Kidney capillary endothelial cell (primary cell): ENCODE measurements at regions not wholly inside any gene's neighbourhood (a gene's known extent, or its start where the extent isn't known, plus 50 kb on each side); places are given as distances from the start of the nearest gene placed in this dataset.

Experiments used
- DNase-seq: peaks from one replicate; pipeline ENCODE4 v3.0.0-alpha.2; 2018; ENCODE audit warnings: low spot score

DNA sequence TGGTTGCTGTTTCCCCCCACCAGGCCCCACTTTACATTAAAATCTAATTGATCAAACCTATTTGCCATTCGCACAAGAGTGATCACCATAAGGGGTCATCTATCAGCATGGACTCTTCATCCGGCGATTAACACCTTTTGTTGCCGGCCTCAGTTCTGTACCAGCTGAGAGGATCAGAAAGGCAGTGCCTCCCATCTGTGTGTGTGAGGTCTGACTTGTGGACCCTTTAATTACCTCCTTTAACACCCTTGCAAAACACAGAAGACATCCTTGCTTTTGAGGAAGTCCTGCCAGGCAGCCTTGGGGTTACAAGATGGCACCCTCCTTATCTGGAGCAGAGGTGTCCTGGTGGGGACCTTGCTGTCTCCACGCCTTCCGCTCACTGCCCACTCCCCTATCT is 77.2 kb upstream of the IRX3 start:
- DNase-seq: no peak

DNA sequence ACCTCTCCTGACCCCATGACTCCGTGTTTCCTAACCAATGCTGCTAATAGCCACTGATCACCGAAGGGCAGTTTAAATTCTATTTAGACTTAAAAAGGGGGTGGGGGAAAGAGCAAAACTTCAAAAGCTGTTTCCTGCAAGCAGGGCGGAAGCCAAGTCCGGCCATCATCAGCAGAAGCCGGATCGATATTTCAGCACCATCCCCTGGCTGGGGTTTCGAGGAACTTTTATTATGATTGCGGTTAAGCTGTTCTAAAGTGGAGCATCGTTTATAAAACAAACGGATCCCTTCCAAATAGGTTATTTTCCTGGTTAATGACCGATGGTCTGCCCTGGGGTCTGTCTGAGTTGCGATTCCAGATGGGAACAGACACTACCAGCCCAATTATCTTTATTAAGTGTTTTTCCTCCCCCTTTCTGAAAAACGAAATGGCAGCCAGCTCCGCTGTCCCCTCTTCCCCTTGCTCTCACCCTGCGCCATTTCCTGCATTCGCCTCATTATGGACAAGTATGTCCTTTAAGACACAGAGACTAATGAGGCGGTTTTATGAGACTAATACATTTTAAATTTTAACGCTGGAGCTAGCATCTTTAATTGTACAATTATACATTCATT is 76.1 kb upstream of the IRX3 start:
- DNase-seq: no peak

DNA sequence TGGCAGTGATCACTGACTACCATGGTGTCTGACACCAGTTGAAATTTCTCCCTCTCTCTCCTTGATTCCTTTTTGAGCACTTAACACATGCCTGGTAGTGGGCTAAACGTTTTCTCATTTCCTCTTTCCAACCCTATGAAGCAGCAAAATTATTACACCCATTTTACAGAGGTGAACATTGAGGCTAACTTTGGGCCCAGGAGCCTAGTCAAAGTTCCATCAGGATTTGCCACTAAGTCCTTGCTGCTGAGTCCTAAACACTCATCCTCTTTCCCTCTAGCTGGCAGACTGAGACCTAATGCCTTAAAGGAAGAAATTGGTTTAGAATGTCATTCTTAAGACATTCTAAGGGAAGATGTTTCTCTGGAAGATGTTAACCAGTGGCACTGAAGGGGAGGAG is 74.7 kb upstream of the IRX3 start:
- DNase-seq: no peak

DNA sequence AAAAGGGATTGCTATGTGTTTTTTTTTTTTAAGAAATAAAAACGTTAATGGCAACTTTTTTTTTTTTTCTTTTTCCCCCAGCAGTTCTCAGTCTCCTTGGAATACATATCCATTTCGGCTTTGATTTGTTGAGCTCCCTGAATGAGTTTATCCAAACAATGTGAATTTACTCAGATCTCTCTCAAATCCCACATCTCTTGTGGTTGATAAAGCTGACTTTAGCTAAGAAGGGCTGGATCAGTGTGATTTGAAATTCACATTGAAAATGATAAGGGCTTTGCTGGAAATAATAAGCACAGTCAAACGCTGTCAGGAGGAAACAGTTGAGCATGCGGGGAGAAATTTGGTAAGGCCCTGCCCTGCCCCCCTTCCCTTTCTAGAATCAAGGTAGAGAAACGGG is 74.1 kb upstream of the IRX3 start:
- no peak for DNase-seq

DNA sequence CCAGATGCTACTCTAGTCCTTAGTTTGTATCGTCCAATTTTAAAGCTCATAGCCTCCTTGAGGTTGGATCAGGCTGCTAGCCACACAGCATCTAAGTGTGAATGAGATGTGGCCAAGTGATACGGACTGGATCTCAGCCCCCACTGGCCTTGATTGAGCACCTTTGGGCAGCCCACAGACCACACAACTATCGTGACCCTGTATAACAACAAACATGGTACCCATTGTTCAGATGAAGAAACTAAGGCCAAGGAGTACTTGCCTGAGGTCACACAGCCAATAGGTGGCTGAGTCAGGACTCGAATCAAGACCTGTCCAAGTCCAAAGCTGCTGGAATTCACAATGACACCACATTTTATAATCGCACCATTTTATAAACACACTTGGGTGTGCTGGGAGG is 73.0 kb upstream of the IRX3 start:
- no peak for DNase-seq

DNA sequence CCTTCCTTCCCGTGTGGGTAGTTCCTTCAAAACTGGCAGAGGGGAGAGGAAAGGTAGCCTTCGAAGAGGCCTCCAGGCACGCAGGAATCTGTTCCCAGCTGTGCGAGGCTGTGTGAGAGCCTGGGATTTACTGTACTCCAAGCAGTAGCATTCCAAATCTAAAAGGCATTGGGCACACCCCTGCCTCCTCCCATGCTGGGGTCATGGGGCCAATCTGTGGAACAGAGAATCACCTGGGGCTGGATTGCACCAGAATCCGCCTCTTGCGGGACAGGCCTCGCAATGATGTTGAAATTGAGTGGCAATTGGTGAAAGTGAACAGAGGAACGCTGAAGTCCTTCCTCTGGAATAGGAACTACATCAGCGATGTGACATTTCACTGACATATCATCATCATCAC is 72.5 kb upstream of the IRX3 start:
- DNase-seq: no peak

DNA sequence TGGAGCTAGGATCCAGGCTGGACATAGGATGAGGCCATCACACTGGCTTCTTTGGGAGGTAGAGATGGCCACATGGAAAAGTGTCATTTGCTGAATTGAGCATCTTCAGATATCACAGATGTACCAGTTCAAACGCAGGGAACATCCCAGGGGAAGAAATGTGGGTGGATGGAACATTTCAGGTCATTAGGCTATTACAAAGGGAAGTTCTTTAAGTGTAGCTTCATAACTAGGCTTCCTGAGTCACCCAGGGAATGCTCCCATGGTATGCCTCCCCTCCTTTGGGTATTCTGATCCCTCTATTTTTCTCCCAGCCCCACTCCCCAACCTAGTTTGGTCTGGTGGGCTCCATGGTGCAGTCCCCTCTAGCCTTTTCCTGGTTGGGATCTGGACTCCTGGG is 69.8 kb upstream of the IRX3 start:
- no peak for DNase-seq

DNA sequence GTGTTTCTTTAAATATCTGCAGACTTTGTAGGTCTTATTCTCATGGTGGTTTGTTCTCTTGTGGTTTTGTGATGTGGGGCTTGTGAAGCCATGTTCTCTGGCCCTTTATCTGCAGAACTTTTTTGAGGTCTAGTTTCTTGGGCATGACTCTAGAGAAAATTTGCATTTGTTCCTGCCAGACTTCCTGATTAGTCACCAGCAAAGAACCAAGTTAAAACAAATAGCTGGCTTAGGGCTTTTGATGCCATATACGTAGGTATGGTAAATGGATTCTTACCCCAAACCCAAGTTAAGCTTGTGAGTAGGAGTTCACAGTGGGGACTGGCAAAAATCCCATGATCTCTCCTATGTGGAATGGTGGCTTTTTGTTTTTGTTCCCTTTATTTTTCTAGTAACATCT is 68.7 kb upstream of the IRX3 start:
- no peak for DNase-seq

DNA sequence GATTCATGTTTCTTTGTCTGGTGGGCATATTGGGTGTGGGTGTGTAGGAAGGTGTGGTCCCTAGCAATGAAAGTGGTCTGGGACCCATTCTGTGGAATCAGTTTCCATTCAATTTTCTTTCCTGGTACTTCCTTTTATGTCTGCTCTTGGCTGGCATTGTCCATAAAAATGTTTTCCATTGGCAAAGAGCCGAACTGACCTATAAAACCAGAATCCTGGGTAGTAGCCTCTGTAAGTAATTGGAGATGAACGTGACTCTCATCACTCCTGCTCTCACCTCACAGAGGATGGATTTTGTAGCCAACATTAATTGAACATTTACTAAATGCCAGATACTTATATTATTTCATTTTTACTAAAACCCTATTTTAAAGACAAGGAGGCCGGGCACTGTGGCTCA is 66.5 kb upstream of the IRX3 start:
- DNase-seq: no peak

DNA sequence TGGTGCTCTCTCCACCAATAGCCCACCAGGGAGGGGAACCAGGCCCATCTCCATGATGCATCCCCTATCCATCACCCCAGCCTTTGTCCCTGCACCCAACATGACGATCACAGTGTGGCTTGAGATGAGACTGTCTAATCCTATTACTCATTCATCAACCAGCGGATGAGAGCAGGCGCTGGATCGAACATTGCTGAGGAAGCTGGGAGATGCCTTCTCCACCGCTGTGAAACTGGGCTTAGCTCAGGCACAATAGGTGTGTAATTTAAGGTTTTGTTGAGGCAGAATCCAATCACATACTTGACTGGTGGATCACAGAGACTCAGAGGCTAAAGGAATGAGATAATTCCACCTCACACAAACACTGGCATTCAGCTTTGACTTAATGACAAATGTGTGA is 64.6 kb upstream of the IRX3 start:
- no peak for DNase-seq

DNA sequence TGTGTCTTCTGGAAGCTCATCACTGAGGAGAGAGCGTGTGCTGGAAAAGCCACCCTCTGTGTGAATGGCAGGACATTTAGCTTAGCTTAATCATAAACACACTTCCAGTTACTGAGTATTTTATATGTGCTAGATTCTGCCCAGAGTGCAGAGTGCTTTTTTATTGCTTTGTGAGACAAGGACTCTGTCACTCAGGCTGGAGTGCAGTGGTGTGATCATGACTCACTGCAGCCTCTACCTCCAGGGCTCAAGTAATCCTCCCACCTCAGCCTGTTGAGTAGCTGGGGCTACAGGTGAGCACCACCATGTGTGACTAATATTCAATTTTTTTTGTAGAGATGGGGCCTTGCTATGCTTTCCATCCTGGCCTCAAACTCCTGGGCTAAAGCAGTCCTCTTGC is 61.4 kb upstream of the IRX3 start:
- no peak for DNase-seq

DNA sequence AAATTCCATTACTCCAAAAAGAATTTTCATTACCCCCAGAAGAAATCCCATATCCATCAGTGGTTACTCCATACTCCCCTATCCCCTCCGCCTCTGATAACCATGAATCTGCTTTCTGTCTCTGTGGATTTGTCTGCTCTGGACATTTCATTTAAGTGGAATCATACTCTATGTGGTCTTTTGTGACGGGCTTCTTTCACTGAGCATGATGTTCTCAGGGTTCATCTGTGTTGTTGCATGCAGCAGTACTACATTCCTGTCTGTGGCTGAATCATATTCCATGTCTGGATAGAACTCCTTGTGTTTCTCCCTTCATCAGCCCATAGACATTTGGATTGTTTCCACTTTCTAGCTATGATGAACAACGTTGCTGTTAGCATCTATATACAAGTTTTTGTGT is 59.5 kb upstream of the IRX3 start:
- no peak for DNase-seq

DNA sequence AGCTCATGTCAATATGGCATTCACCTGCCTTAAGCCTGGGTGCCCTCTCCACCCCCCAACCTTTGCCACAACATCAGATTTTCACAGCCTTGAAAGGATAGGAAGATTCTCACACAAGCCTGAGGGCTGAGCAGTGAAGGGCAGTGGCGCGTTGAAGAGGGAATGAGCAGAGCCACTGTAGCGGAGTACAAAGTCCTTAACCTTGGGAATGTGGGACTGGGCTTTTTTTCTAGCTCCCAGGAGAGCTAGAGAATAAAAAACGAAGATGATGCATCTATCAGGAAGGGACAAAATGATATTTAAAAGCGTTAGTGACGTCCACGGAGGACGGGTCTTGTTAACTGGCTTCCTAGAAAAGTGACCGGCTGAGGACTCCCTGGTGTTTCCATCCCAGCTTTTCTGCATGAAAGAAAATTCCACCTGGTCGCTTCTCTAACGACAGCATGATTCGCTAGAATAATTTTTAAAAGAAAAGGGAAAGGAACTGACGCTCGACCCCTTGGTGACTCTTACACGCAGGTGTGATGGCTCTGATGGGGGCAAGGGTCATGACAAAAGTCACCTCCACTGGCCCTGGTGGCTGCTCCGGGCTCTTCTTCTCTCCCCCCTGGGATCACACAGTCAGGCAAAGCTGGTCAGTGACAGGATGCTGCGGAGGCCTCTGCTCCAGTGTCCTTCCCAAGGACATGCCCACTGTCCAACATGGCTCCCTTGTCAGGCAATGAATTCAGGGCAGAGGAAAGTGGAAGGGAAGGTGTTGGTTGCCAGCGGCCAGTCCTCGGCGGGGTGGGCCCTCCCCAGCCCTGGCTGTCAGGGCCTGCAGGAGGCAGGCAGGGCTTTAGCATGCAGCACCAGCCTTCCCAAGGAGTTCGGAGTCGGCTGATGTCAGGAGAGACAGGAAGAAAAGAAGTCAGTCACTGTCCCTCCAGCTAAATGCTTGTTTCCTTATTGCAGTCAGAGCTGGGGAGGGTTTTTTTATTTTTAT is 58.4 kb upstream of the IRX3 start:
- no peak for DNase-seq

DNA sequence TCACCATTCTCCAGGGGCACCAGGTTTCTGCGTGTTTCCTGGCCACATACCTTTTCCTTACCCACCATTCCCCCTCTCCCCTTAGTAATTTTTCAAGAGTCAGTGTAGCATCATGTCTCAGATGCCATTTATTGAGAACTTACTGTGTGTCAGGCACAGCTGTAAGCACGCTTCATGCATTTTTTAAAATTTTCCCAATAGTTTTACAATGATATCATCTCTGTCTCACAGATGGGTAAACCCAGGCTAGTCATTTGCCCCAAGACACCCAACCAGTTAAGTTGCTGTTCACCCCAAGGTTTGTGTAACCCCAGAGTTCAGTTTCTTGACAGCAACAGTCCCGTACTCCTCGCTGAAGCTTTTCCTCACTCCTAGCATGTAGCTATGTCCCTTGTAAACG is 56.4 kb upstream of the IRX3 start:
- DNase-seq: no peak

DNA sequence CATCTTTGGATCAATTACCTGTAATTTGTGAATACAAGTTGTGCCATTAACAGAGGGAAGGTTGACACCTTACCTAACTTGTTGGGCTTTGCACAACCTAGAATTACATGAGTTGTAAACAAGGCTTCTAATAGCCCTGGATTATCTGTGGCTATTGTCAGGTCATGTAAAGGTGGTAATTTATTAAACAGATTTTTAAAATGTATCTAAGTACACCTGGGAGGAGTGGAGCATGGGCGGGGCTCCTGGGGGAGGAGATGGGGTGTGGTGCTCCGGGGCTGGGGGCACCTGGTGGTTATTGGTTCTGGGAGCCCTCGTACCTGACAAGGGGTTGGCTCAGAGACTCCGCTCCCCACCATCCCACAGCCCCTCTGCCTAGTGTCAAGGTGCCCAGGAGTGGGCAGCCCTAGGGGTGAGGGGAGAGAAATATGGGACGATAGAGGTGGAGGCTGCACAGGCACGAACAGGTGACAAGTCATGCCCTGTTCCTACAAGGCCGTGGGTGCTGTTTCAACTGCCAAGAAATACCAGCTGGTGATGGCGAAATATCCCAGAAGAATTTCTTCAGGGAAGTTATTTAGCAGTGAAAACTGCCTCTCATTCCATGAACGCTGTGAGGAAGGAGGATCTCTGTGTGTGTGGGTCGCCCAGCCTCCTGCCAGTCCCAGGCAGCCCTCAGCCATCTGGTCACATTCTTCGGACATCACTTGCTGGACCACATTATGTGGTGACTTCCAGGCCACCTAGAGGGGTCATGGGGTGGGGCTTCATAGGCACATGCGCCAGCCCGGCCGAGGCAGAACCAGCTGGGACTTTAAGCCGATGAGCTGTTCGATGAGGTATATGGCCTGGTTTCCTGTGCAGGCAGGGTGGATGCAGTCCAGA is 55.5 kb upstream of the IRX3 start:
- no peak for DNase-seq

DNA sequence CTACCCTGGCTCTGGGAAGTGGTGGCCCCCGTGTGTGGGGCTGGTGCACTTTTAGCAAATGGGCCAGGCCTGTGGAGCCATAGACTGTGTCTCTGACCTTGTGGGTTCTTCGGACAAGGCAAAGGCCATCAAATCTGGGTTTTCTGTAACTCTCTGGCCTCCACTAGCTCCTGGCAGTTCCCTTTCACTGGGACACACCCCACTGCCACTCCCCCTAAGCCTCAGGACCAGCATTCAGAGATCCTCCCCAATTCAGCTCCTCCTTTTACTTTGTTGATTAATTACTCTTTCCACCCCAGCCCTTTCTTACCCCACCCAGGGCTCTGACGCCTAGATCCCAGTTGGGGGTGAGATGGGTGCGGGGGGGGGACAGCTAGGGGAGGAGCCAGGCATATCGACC is 53.9 kb upstream of the IRX3 start:
- no peak for DNase-seq

DNA sequence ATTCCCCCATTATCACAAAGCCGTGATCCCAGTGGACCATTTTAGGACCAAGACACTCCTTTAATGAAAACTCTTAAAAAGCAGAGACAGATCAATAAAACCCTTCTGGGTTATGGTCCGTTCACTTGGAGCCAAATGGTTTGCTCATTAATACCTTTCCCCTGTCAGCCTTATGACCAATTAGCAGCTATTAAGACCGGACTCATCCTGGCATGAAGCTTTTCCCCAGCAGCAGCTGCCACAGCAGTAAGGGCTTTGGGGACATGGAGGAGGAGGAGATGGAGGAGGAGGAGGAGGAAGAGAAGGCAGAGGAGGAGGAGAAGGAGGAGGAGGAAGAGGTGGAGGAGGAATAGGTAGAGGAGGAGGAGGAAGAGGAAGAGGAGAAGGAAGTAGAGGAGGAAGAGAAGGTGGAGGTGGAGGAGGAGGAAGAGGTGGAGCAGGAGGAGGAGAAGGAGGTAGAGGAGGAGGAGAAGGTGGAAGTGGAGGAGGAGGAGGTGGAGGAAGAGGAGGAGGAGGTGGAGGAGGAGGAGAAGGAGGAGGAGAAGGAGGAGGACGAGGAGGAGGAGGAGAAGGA is 50.1 kb upstream of the IRX3 start:
- DNase-seq: no peak
